Progenitor cell of endocrine pancreas (in vitro differentiated cells): ENCODE measurements at regions not wholly inside any gene's neighbourhood (a gene's known extent, or its start where the extent isn't known, plus 50 kb on each side); places are given as distances from the start of the nearest gene placed in this dataset.

Source experiments
- DNase-seq: peaks from one replicate; pipeline ENCODE4 v3.0.0; 2021; ENCODE audit warnings: low spot score; ENCODE audit not compliant: unreplicated experiment
- H3K27ac Mint-ChIP-seq: 2 replicates; pipeline ENCODE4 v1.8.0; 2021; ENCODE audit warnings: mild to moderate bottlenecking, moderate library complexity, mixed read lengths
- H3K27me3 Mint-ChIP-seq: 2 replicates; pipeline ENCODE4 v1.8.0; 2021; ENCODE audit warnings: mixed read lengths
- H3K36me3 Mint-ChIP-seq: 2 replicates; pipeline ENCODE4 v1.8.0; 2022; ENCODE audit warnings: mixed read lengths; ENCODE audit not compliant: insufficient read depth
- H3K4me1 Mint-ChIP-seq: 2 replicates; pipeline ENCODE4 v1.8.0; 2021; ENCODE audit warnings: low read depth, mixed read lengths
- H3K4me3 Mint-ChIP-seq: 2 replicates; pipeline ENCODE4 v1.8.0; 2021; ENCODE audit warnings: low read depth, mild to moderate bottlenecking, moderate library complexity, mixed read lengths
- H3K9me3 Mint-ChIP-seq: 2 replicates; pipeline ENCODE4 v1.8.0; 2021; ENCODE audit warnings: low read depth, mixed read lengths
- CTCF ChIP-seq: fragments of 200-600 bp; sonication (generic); IDR thresholded peaks from one replicate; pipeline ENCODE4 v1.5.0; 2021; ENCODE audit warnings: antibody characterized with exemption, mild to moderate bottlenecking; ENCODE audit not compliant: unreplicated experiment

- Mint-ChIP-seq H3K4me1 (no peaks in the 10 kb centered on the region), H3K4me3 (no peak overlapping the region), H3K27ac (no peak overlapping the region), H3K9me3 (peaks cover 15% of the 10 kb centered on the region), H3K27me3 (no peaks in the 10 kb centered on the region), H3K36me3 (no peaks in the 10 kb centered on the region)
- TF ChIP-seq CTCF = no peak
- no peak for DNase-seq
Measured at GRCh38 chr18:53772293-53772692, 452.2 kb downstream of the MBD2 start.

- DNase-seq = no peak
- TF ChIP-seq CTCF = no peak
- Mint-ChIP-seq H3K27ac (no peak overlapping the region), H3K9me3 (peaks cover 21% of the 10 kb centered on the region), H3K36me3 (no peaks in the 10 kb centered on the region), H3K27me3 (no peaks in the 10 kb centered on the region), H3K4me3 (no peak overlapping the region), H3K4me1 (no peaks in the 10 kb centered on the region)
Measured at GRCh38 chr18:53771664-53772063, 452.8 kb downstream of the MBD2 start.

- H3K9me3 Mint-ChIP-seq = peaks cover 23% of the 10 kb centered on the region
- H3K27ac Mint-ChIP-seq = no peak overlapping the region
- TF ChIP-seq CTCF = no peak
- no peaks in the 10 kb centered on the region for H3K4me1 Mint-ChIP-seq
- no peaks in the 10 kb centered on the region for H3K27me3 Mint-ChIP-seq
- DNase-seq = no peak
- H3K36me3 Mint-ChIP-seq = no peaks in the 10 kb centered on the region
- H3K4me3 Mint-ChIP-seq = no peak overlapping the region
Measured at GRCh38 chr18:53765211-53765610, 459.3 kb downstream of the MBD2 start.

- H3K9me3 Mint-ChIP-seq = peaks cover 23% of the 10 kb centered on the region
- no peaks in the 10 kb centered on the region for H3K4me1 Mint-ChIP-seq
- no peak for DNase-seq
- H3K36me3 Mint-ChIP-seq = no peaks in the 10 kb centered on the region
- TF ChIP-seq CTCF = no peak
- no peak overlapping the region for H3K27ac Mint-ChIP-seq
- H3K4me3 Mint-ChIP-seq = no peak overlapping the region
- no peaks in the 10 kb centered on the region for H3K27me3 Mint-ChIP-seq
Measured at GRCh38 chr18:53764086-53764485, 460.4 kb downstream of the MBD2 start.

- Mint-ChIP-seq H3K36me3 (no peaks in the 10 kb centered on the region), H3K27ac (no peak overlapping the region), H3K4me3 (no peak overlapping the region)
Measured at GRCh38 chr18:53757328-53757727, 467.1 kb downstream of the MBD2 start.

More at GRCh38 chr18:53757328-53757727, 467.1 kb downstream of the MBD2 start:
- H3K27me3 Mint-ChIP-seq = no peaks in the 10 kb centered on the region
- TF ChIP-seq CTCF = no peak
- DNase-seq = no peak
- H3K4me1 Mint-ChIP-seq = peaks cover 3% of the 10 kb centered on the region
- peaks cover 2% of the 10 kb centered on the region for H3K9me3 Mint-ChIP-seq
